ENCODE measurements at regions not wholly inside any gene's neighbourhood (a gene's known extent, or its start where the extent isn't known, plus 50 kb on each side); places are given as distances from the start of the nearest gene placed in this dataset.

DNA sequence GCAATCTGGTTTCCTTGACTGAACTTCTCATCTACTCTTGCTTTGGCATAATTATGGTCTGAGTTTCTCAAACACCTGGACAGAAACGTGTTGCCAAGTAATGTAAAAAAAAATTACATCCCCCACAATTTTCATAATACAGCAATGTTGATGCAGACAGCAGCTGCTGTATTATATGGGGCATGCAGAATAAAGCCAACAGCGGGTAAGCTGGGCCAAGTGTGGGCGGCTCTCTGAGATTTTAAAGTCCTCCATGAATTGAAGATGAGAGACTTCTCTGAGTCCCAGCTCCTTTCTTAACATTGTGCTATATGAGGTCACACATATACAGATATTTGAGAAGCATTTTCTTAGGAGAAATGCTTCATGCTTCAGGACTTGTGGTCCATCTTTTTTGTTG, 881.2 kb downstream of the GALC start:
- ATAC-seq: no peak
- 35% methylated on average over 3 of the region's 3 CpGs for WGBS (ENCODE audit: insufficient coverage, low coverage, low lambda C conversion rate, missing lambda C conversion rate)

DNA sequence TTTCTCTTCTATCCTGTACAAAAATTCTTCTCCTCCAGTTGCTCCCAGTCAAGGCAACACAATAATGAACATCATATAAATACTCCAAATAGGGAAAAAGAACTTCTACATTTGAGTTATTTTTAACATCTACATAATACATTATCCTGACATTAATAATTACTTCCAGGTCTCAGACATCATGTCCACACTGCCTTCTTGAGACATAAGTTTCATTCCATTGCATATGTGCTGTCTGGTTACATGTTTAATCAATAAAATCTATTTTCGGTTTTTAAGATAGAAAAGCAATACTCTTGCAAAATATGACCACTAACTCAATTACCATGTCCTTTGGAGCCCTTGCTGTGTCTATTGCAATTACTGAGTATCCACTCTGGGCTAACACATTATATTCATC, 881.9 kb downstream of the GALC start:
- no peak for ATAC-seq
- 26% methylated on average over 1 of the region's 1 CpG for WGBS (ENCODE audit: insufficient coverage, low coverage, low lambda C conversion rate, missing lambda C conversion rate)
- no peak for TF ChIP-seq POLR2A (IDR thresholded peaks at IDR 0.05)
- TF ChIP-seq, protein P1, sequence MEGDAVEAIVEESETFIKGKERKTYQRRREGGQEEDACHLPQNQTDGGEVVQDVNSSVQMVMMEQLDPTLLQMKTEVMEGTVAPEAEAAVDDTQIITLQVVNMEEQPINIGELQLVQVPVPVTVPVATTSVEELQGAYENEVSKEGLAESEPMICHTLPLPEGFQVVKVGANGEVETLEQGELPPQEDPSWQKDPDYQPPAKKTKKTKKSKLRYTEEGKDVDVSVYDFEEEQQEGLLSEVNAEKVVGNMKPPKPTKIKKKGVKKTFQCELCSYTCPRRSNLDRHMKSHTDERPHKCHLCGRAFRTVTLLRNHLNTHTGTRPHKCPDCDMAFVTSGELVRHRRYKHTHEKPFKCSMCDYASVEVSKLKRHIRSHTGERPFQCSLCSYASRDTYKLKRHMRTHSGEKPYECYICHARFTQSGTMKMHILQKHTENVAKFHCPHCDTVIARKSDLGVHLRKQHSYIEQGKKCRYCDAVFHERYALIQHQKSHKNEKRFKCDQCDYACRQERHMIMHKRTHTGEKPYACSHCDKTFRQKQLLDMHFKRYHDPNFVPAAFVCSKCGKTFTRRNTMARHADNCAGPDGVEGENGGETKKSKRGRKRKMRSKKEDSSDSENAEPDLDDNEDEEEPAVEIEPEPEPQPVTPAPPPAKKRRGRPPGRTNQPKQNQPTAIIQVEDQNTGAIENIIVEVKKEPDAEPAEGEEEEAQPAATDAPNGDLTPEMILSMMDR (IDR thresholded peaks at IDR 0.05): no peak
- intact Hi-C loops (cut with DNase I): no loop called here
- no peaks in the 10 kb centered on the region for H3K27me3 ChIP-seq
- no peak overlapping the region for H3K27ac ChIP-seq
- H3K4me3 ChIP-seq: no peak overlapping the region
- no peaks in the 10 kb centered on the region for H3K9me3 ChIP-seq
- H3K4me1 ChIP-seq: no peaks in the 10 kb centered on the region
- DNase-seq: no peak
- no peaks in the 10 kb centered on the region for H3K36me3 ChIP-seq

More for the DNA sequence above, 881.2 kb downstream of the GALC start:
- intact Hi-C loops (cut with DNase I): no loop called here
- H3K36me3 ChIP-seq: no peaks in the 10 kb centered on the region
- no peaks in the 10 kb centered on the region for H3K9me3 ChIP-seq
- H3K27ac ChIP-seq: no peak overlapping the region
- H3K27me3 ChIP-seq: no peaks in the 10 kb centered on the region
- no peak overlapping the region for H3K4me3 ChIP-seq
- TF ChIP-seq POLR2A (IDR thresholded peaks at IDR 0.05): no peak
- TF ChIP-seq, protein P1 (IDR thresholded peaks at IDR 0.05): no peak
- no peak for DNase-seq
- no peaks in the 10 kb centered on the region for H3K4me1 ChIP-seq

DNA sequence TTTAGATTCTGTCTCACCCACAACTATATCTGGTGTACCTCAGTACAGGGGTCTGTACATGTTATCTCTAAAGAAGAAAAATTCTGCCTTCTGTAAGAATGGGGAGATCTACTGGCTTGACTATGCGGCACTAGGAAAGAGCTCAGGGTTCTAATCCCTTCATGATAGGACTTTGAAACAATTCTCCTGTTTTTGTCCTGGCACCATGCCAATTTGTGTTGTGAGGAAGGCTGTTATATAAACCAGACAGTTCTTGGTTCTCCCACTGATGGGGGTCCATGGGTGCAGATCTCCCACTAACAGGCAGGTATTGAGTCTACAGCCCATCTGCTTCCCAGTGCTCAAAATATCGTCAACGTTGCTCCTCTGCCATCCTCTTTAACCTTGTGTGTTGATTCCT, 883.7 kb downstream of the GALC start:
- Histone ChIP-seq H3K9me3 (no peaks in the 10 kb centered on the region), H3K4me3 (no peak overlapping the region), H3K27ac (no peak overlapping the region), H3K4me1 (no peaks in the 10 kb centered on the region), H3K36me3 (no peaks in the 10 kb centered on the region), H3K27me3 (no peaks in the 10 kb centered on the region)
- DNase-seq: no peak
- TF ChIP-seq, protein P1 (IDR thresholded peaks at IDR 0.05): no peak
- no peak for TF ChIP-seq POLR2A (IDR thresholded peaks at IDR 0.05)
- intact Hi-C loops (cut with DNase I): no loop called here
- 49% methylated on average over 3 of the region's 3 CpGs for WGBS (ENCODE audit: insufficient coverage, low coverage, low lambda C conversion rate, missing lambda C conversion rate)
- ATAC-seq: no peak

DNA sequence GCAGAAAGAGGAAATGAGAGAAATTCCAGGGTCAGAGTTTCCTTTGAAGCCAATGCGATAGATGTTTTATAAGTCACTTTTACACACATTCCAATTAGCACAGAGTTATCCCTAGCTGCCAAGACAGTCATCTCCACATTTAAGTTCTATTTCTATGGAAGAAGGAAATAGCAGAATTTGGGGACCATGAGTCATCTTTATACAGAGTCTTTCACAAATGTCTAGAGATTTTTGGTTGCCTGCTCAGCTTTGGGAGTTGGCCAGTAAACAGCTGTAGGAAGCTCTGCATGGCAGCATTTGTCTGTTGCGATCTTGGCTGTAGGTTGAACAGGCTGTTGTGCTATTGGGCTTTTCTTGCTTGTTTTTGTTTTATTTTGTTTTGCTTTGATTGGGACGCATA, 884.3 kb downstream of the GALC start:
- H3K27ac ChIP-seq: no peak overlapping the region
- TF ChIP-seq, protein P1 (IDR thresholded peaks at IDR 0.05): no peak
- TF ChIP-seq POLR2A (IDR thresholded peaks at IDR 0.05): no peak
- no peak for ATAC-seq
- WGBS (ENCODE audit: insufficient coverage, low coverage, low lambda C conversion rate, missing lambda C conversion rate): 62% methylated on average over 3 of the region's 3 CpGs
- H3K9me3 ChIP-seq: no peaks in the 10 kb centered on the region
- DNase-seq: no peak
- H3K4me3 ChIP-seq: no peak overlapping the region
- H3K36me3 ChIP-seq: no peaks in the 10 kb centered on the region
- no peaks in the 10 kb centered on the region for H3K4me1 ChIP-seq
- intact Hi-C loops (cut with DNase I): no loop called here
- H3K27me3 ChIP-seq: no peaks in the 10 kb centered on the region

DNA sequence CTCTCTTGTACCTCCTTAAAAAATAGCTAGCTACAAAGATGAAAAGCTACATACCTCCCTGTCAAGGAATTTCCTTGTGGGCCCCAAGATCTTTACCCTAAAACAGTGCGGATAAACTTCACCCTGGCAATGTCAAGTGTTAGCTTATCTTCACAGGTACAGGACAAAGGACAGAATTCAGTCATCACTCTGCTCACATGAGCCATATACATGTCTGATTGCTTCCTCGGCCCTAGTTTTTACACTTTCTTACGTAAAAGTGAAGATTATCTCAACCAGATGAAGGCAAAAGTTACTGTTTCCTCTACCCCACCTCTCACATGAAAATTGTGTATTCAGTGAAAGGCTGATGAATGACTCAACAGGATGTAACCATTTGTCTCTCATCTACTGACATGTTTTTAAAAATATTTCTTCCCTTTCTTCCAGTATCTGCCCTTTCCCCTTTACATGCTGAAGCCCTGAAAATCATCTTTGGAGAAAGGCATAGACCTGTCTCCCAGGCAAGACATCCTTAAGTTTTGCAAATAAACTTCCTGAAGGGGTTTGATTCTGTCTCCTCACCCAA, 890.1 kb downstream of the GALC start:
- WGBS (ENCODE audit: insufficient coverage, low coverage, low lambda C conversion rate, missing lambda C conversion rate): 34% methylated on average over 3 of the region's 3 CpGs
- intact Hi-C loops (cut with DNase I): no loop called here
- no peak overlapping the region for H3K4me3 ChIP-seq
- no peaks in the 10 kb centered on the region for H3K9me3 ChIP-seq
- no peaks in the 10 kb centered on the region for H3K36me3 ChIP-seq
- ATAC-seq (no peak), DNase-seq (no peak)
- TF ChIP-seq, protein P1 (IDR thresholded peaks at IDR 0.05): no peak
- no peak for TF ChIP-seq POLR2A (IDR thresholded peaks at IDR 0.05)
- no peaks in the 10 kb centered on the region for H3K27me3 ChIP-seq
- no peak overlapping the region for H3K27ac ChIP-seq
- no peaks in the 10 kb centered on the region for H3K4me1 ChIP-seq

Data from right lobe of liver (tissue), 6 donors.